Endodermal cell (in vitro differentiated cells): ENCODE measurements at regions not wholly inside any gene's neighbourhood (a gene's known extent, or its start where the extent isn't known, plus 50 kb on each side); places are given as distances from the start of the nearest gene placed in this dataset.

Experiments used
- DNase-seq: peaks from one replicate; pipeline ENCODE4 v3.0.0-alpha.2; 2017
- H3K27ac ChIP-seq: 2 replicates; pipeline ENCODE4 v1.5.1; 2013; ENCODE audit warnings: mild to moderate bottlenecking, low read depth, low read length, moderate library complexity
- H3K27me3 ChIP-seq: 2 replicates; pipeline ENCODE4 v1.6.1; 2013; ENCODE audit warnings: mild to moderate bottlenecking, low read length, moderate library complexity; ENCODE audit not compliant: insufficient read depth, control insufficient read depth, poor library complexity, severe bottlenecking
- H3K36me3 ChIP-seq: 2 replicates; pipeline ENCODE4 v1.7.0; 2013; ENCODE audit warnings: mild to moderate bottlenecking, low read length, moderate library complexity; ENCODE audit not compliant: control insufficient read depth, insufficient read depth
- H3K4me1 ChIP-seq: one replicate; pipeline ENCODE4 v1.7.0; 2013; ENCODE audit warnings: low read length; ENCODE audit not compliant: control insufficient read depth, insufficient read depth
- H3K4me3 ChIP-seq: 2 replicates; pipeline ENCODE4 v1.5.1; 2013; ENCODE audit warnings: mild to moderate bottlenecking, low read length, moderate library complexity
- H3K9ac ChIP-seq: 2 replicates; pipeline ENCODE4 v1.6.1; 2013; ENCODE audit warnings: mild to moderate bottlenecking, low read length, moderate library complexity; ENCODE audit not compliant: poor library complexity, severe bottlenecking; ENCODE audit errors: extremely low read depth
- H3K9me3 ChIP-seq: 2 replicates; pipeline ENCODE4 v1.6.1; 2013; ENCODE audit warnings: mild to moderate bottlenecking, low read length, moderate library complexity; ENCODE audit not compliant: control insufficient read depth
- H3K27ac Mint-ChIP-seq: 2 replicates; pipeline ENCODE4 v1.8.0; 2020; ENCODE audit warnings: mixed read lengths
- H3K27me3 Mint-ChIP-seq: 2 replicates; pipeline ENCODE4 v1.8.0; 2021; ENCODE audit warnings: mild to moderate bottlenecking, mixed read lengths; ENCODE audit not compliant: insufficient read depth
- H3K36me3 Mint-ChIP-seq: 2 replicates; pipeline ENCODE4 v1.8.0; 2020; ENCODE audit warnings: low read depth, mixed read lengths
- H3K4me1 Mint-ChIP-seq: 2 replicates; pipeline ENCODE4 v1.8.0; 2020; ENCODE audit warnings: mixed read lengths
- H3K4me3 Mint-ChIP-seq: 2 replicates; pipeline ENCODE4 v1.8.0; 2020; ENCODE audit warnings: mild to moderate bottlenecking, moderate library complexity, mixed read lengths
- H3K9me3 Mint-ChIP-seq: 2 replicates; pipeline ENCODE4 v1.8.0; 2020; ENCODE audit warnings: mild to moderate bottlenecking, mixed read lengths
- CTCF ChIP-seq: fragments of 200-600 bp; sonication (generic); conservative IDR thresholded peaks from 2 replicates; pipeline ENCODE4 v1.5.0; 2021; ENCODE audit warnings: antibody characterized with exemption, mild to moderate bottlenecking
- WGBS, 2 experiments: methylation state at CpG; one replicate each; pipeline versions ENCODE4 v1.1.5 to v1.1.7; 2013; ENCODE audit warnings: missing lambda C conversion rate in 2 of 2, mixed read lengths in 1 of 2; ENCODE audit not compliant: insufficient coverage in 1 of 2, insufficient read length in 1 of 2; 5-methylcytosine and 5-hydroxymethylcytosine counted together

DNA sequence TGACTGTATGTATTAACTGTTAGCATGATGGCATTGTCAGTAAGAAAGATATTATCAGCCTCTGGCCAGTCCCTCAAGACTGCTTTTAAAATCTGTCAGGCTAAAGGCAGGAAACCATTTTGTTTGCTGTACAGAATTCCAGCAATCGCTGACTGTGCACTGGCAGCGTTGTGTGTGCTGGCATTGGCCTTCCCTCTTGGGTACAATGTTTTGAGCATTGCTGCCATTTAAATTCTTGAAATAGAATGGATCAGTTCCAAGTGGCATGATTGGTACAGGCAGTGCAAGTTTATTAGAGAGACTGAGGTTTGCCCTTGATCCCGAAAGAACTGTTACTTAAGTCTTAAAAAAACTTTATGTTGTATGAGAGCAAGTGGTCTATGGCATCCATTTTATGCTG is 788.7 kb downstream of the OTOL1 start:
- WGBS, 2 experiments, result 92 to 100% methylated on average over 3 of the region's 3 CpGs
- H3K4me1 Mint-ChIP-seq, result no peaks in the 10 kb centered on the region
- H3K9ac ChIP-seq, result no peak overlapping the region

GRCh38 chr3:162287600-162287999 is 791.0 kb downstream of the OTOL1 start:
- no peak for TF ChIP-seq CTCF
- Mint-ChIP-seq H3K36me3 (no peaks in the 10 kb centered on the region), H3K27me3 (no peaks in the 10 kb centered on the region), H3K9me3 (peaks cover 5% of the 10 kb centered on the region), H3K4me1 (no peaks in the 10 kb centered on the region), H3K4me3 (no peak overlapping the region), H3K27ac (no peak overlapping the region)
- Histone ChIP-seq H3K9me3 (no peaks in the 10 kb centered on the region), H3K36me3 (no peaks in the 10 kb centered on the region), H3K27me3 (no peaks in the 10 kb centered on the region), H3K4me3 (no peak overlapping the region), H3K9ac (no peak overlapping the region), H3K27ac (no peak overlapping the region), H3K4me1 (no peaks in the 10 kb centered on the region)
- 94% methylated on average over 2 of the region's 2 CpGs; no CpG with 5 or more reads in 1 of the 2 experiments for WGBS, 2 experiments
- DNase-seq, result no peak

More for the DNA sequence above, 788.7 kb downstream of the OTOL1 start:
- H3K4me3 ChIP-seq, result no peak overlapping the region
- H3K27ac Mint-ChIP-seq, result no peak overlapping the region
- H3K4me3 Mint-ChIP-seq, result no peak overlapping the region
- H3K36me3 ChIP-seq, result no peaks in the 10 kb centered on the region
- H3K4me1 ChIP-seq, result no peaks in the 10 kb centered on the region
- TF ChIP-seq CTCF, result no peak
- no peaks in the 10 kb centered on the region for H3K27me3 Mint-ChIP-seq
- no peak overlapping the region for H3K27ac ChIP-seq
- H3K9me3 Mint-ChIP-seq, result peaks cover 16% of the 10 kb centered on the region
- no peaks in the 10 kb centered on the region for H3K9me3 ChIP-seq
- no peak for DNase-seq
- H3K36me3 Mint-ChIP-seq, result no peaks in the 10 kb centered on the region
- no peaks in the 10 kb centered on the region for H3K27me3 ChIP-seq

GRCh38 chr3:162292409-162292808 is 795.8 kb downstream of the OTOL1 start:
- H3K36me3 ChIP-seq, result no peaks in the 10 kb centered on the region
- no peaks in the 10 kb centered on the region for H3K27me3 ChIP-seq
- no peak for DNase-seq
- Mint-ChIP-seq H3K4me1 (peaks cover 10% of the 10 kb centered on the region), H3K4me3 (no peak overlapping the region), H3K36me3 (no peaks in the 10 kb centered on the region), H3K27ac (no peak overlapping the region), H3K9me3 (peaks cover 3% of the 10 kb centered on the region), H3K27me3 (no peaks in the 10 kb centered on the region)
- no peaks in the 10 kb centered on the region for H3K9me3 ChIP-seq
- H3K27ac ChIP-seq, result no peak overlapping the region
- H3K4me3 ChIP-seq, result no peak overlapping the region
- H3K9ac ChIP-seq, result no peak overlapping the region
- 90% methylated on average over 1 of the region's 1 CpG; no CpG with 5 or more reads in 1 of the 2 experiments for WGBS, 2 experiments
- peaks cover 3% of the 10 kb centered on the region for H3K4me1 ChIP-seq
- TF ChIP-seq CTCF, result no peak
